GM12878 (cell line): ENCODE measurements at regions not wholly inside any gene's neighbourhood (a gene's known extent, or its start where the extent isn't known, plus 50 kb on each side); places are given as distances from the start of the nearest gene placed in this dataset.

Experiments
- ATAC-seq: fragments of 200-7000 bp; cut with Tn5 transposase; 3 replicates; pipeline ENCODE4 v1.9.1; 2020; ENCODE audit warnings: mild to moderate bottlenecking, moderate library complexity
- BruUV-seq: library from RNA; stranded (reverse); fragments of 400-500 nt; replicated peaks from 2 replicates; lab custom pipeline; 2021; lab: Mats Ljungman, UMichigan
- CTCF ChIA-PET: fragments of 300-600 bp; sonication (Branson Sonifier 250); formaldehyde crosslinking; extraction: SDS; loops from one replicate; lab custom pipeline; 2021; ENCODE audit warnings: inconsistent platforms; lab: Yijun Ruan, JAX
- POLR2A ChIA-PET: fragments of 350-600 bp; formaldehyde crosslinking; extraction: SDS; loops from one replicate; lab custom pipeline; 2021; ENCODE audit warnings: inconsistent platforms; lab: Charles Lee
- RAD21 ChIA-PET: fragments of 300-600 bp; sonication (Branson Sonifier 250); formaldehyde crosslinking; loops from one replicate; lab custom pipeline; 2023; ENCODE audit warnings: antibody characterized with exemption; ENCODE audit not compliant: unreplicated experiment; lab: Charles Lee
- SMC1A ChIA-PET: fragments of 300-600 bp; sonication (Branson Sonifier 250); formaldehyde crosslinking; loops from one replicate; lab custom pipeline; 2023; ENCODE audit not compliant: unreplicated experiment, uncharacterized antibody; lab: Charles Lee
- DNase-seq: peaks from one replicate; pipeline ENCODE4 v3.0.0-alpha.2; 2011; ENCODE audit warnings: low read depth, low spot score
- FAIRE-seq: peaks from 3 replicates; lab custom pipeline; 2011; peaks lifted over from hg19 to GRCh38; lab: Jason Lieb, UNC
- H2AFZ ChIP-seq: 2 replicates; pipeline ENCODE4 v1.6.0; 2011; ENCODE audit warnings: low read depth, low read length, control low read depth; ENCODE audit not compliant: control insufficient read depth
- H3K27ac ChIP-seq: 2 replicates; pipeline ENCODE4 v1.5.1; 2011; ENCODE audit warnings: control low read depth; ENCODE audit not compliant: control insufficient read depth, insufficient read depth
- H3K27me3 ChIP-seq, 2 experiments: replicated peaks in 1 of 2; 2 replicates each; pipeline versions ENCODE4 v1.6.0 to v1.6.1; 2011; ENCODE audit warnings: low read length in 1 of 2; ENCODE audit not compliant: control insufficient read depth in 2 of 2, insufficient read depth in 2 of 2
- H3K36me3 ChIP-seq, 2 experiments: 2 replicates each; pipeline ENCODE4 v1.5.1; 2011; ENCODE audit warnings: low read length in 1 of 2; ENCODE audit not compliant: control insufficient read depth in 2 of 2, insufficient read depth in 2 of 2
- H3K4me1 ChIP-seq: 2 replicates; pipeline ENCODE4 v1.6.1; 2011; ENCODE audit warnings: mild to moderate bottlenecking, low read length, moderate library complexity, mixed read lengths; ENCODE audit not compliant: control insufficient read depth, insufficient read depth
- H3K4me2 ChIP-seq: 2 replicates; pipeline ENCODE4 v1.6.0; 2011; ENCODE audit warnings: control low read depth; ENCODE audit not compliant: control insufficient read depth, insufficient read depth
- H3K4me3 ChIP-seq: fragments of 200-600 bp; sonication (generic); 2 replicates; pipeline ENCODE4 v1.5.1; 2016
- H3K79me2 ChIP-seq: 2 replicates; pipeline ENCODE4 v1.6.0; 2011; ENCODE audit warnings: low read length; ENCODE audit not compliant: control insufficient read depth, insufficient read depth
- H3K9ac ChIP-seq: 2 replicates; pipeline ENCODE4 v1.8.0; 2011; ENCODE audit warnings: low read length, control low read depth, mixed read lengths; ENCODE audit not compliant: control insufficient read depth, insufficient read depth
- H3K9me3 ChIP-seq: replicated peaks from 3 replicates; pipeline ENCODE4 v1.5.1; 2011; ENCODE audit warnings: mild to moderate bottlenecking, low read length; ENCODE audit not compliant: control insufficient read depth, insufficient read depth
- H4K20me1 ChIP-seq: 2 replicates; pipeline ENCODE4 v1.6.0; 2011; ENCODE audit not compliant: control insufficient read depth, insufficient read depth
- BACH1 ChIP-seq: fragments of 450-650 bp; IDR thresholded peaks from 2 replicates; pipeline ENCODE4 v1.6.1; 2017; ENCODE audit warnings: mild to moderate bottlenecking, borderline replicate concordance
- CUX1 ChIP-seq: IDR thresholded peaks from 2 replicates; pipeline ENCODE4 v1.6.1; 2012; ENCODE audit warnings: improper control_type of control experiment, low read depth, low read length; ENCODE audit not compliant: insufficient replicate concordance
- ELK1 ChIP-seq: IDR thresholded peaks from 2 replicates; pipeline ENCODE4 v1.6.1; 2012; ENCODE audit warnings: low read depth, low read length, improper control_type of control experiment
- KAT2A ChIP-seq: conservative IDR thresholded peaks from 2 replicates; pipeline ENCODE4 v1.6.1; 2011; ENCODE audit warnings: low read depth, low read length; ENCODE audit not compliant: control insufficient read depth
- MEF2A ChIP-seq: IDR thresholded peaks from 2 replicates; pipeline ENCODE4 v1.6.1; 2011; ENCODE audit warnings: low read depth, mild to moderate bottlenecking, low read length, moderate library complexity; ENCODE audit not compliant: insufficient read depth
- RELA ChIP-seq: fragments of 450-650 bp; IDR thresholded peaks from 2 replicates; pipeline ENCODE4 v1.8.0; 2014; ENCODE audit warnings: borderline replicate concordance; ENCODE audit not compliant: partially characterized antibody
- ZBTB40 ChIP-seq: fragments of 450-650 bp; IDR thresholded peaks from 2 replicates; pipeline ENCODE4 v1.6.1; 2016; ENCODE audit warnings: mild to moderate bottlenecking, moderate library complexity, borderline replicate concordance
- WGBS: methylation state at CpG from one replicate; pipeline ENCODE4 v1.1.6; 2016; ENCODE audit warnings: low lambda C conversion rate; ENCODE audit not compliant: insufficient replicate concordance, insufficient coverage; ENCODE audit errors: missing lambda C conversion rate; 5-methylcytosine and 5-hydroxymethylcytosine counted together
- in situ Hi-C: fragments of 300-500 bp; cut with MboI; formaldehyde crosslinking; loops from 9 replicates; pipeline ENCODE4 v1.14.3; 2018; ENCODE audit warnings: mixed read lengths
- intact Hi-C: fragments of 100-400 bp; cut with micrococcal nuclease; formaldehyde crosslinking; loops from one replicate; pipeline ENCODE4 v1.14.2; 2022; ENCODE audit not compliant: unreplicated experiment

- no TSS peak for BruUV-seq
- no peak overlapping the region for H2AFZ ChIP-seq
- H3K27ac ChIP-seq, result no peak overlapping the region
- intact Hi-C loops, result no loop called here
- no peak for DNase-seq
- TF ChIP-seq KAT2A, result no peak
- no peak for TF ChIP-seq CUX1
- no peak for TF ChIP-seq ELK1
- TF ChIP-seq RELA, result no peak
- no peak for TF ChIP-seq ZBTB40
- TF ChIP-seq MEF2A, result no peak
- no peak for TF ChIP-seq BACH1
- H4K20me1 ChIP-seq, result no peaks in the 10 kb centered on the region
- H3K9me3 ChIP-seq, result no peaks in the 10 kb centered on the region
- H3K79me2 ChIP-seq, result no peaks in the 10 kb centered on the region
- no peak for FAIRE-seq
- H3K9ac ChIP-seq, result no peak overlapping the region
- no peak for ATAC-seq
- POLR2A ChIA-PET, result no interaction called here
- 100% methylated on average over 2 of the region's 2 CpGs for WGBS
- SMC1A ChIA-PET, result interaction anchor here (1.0 to 10.1 kb wide), 3 partner anchors 12 to 507 kb away, joined by 4 to 79 read pairs (median 5); no protein-coding TSS in a partner anchor
- H3K36me3 ChIP-seq, result no peaks in the 10 kb centered on the region
- no peaks in the 10 kb centered on the region for H3K4me1 ChIP-seq
- H3K27me3 ChIP-seq, result peaks cover 4 to 12% of the 10 kb centered on the region in 2 experiments
- CTCF ChIA-PET, result interaction anchor here (0.8 to 8.9 kb wide), 4 partner anchors 12 to 515 kb away, joined by 3 to 83 read pairs (median 5); no protein-coding TSS in a partner anchor
- H3K4me3 ChIP-seq, result no peak overlapping the region
- RAD21 ChIA-PET, result interaction anchor here (2.3 to 3.4 kb wide), 2 partner anchors 10 to 187 kb away, joined by 6 to 19 read pairs; no protein-coding TSS in a partner anchor
- in situ Hi-C loops, result no loop called here
- H3K4me2 ChIP-seq, result no peak overlapping the region
These were observed 372.2 kb downstream of the MTX2 start for GRCh38 chr2:176641436-176641835.
